H1 (cell line): ENCODE measurements at regions not wholly inside any gene's neighbourhood (a gene's known extent, or its start where the extent isn't known, plus 50 kb on each side); places are given as distances from the start of the nearest gene placed in this dataset.

Experiments used
- CTCF ChIA-PET: fragments of 300-600 bp; sonication (Branson Sonifier 250); formaldehyde crosslinking; loops from one replicate; lab custom pipeline; 2021; ENCODE audit not compliant: partially characterized antibody; lab: Charles Lee
- POLR2A ChIA-PET: fragments of 300-600 bp; sonication (Branson Sonifier 250); formaldehyde crosslinking; loops from one replicate; lab custom pipeline; 2021; ENCODE audit warnings: inconsistent platforms; ENCODE audit not compliant: partially characterized antibody; lab: Charles Lee
- DNase-seq, 2 experiments: peaks; one replicate each; pipeline versions ENCODE4 v3.0.0 to v3.0.0-alpha.2; 2010 to 2022; ENCODE audit warnings: low spot score in 2 of 2, low read depth in 1 of 2, mixed read lengths in 1 of 2
- FAIRE-seq: peaks from 2 replicates; lab custom pipeline; 2011; peaks lifted over from hg19 to GRCh38; lab: Jason Lieb, UNC
- H2AFZ ChIP-seq: 2 replicates; pipeline ENCODE4 v1.8.1; 2012; ENCODE audit warnings: low read length, inconsistent platforms
- H2AK5ac ChIP-seq: 2 replicates; pipeline ENCODE4 v1.6.1; 2013; ENCODE audit warnings: low read depth, low read length
- H2BK120ac ChIP-seq: replicated peaks from 2 replicates; pipeline ENCODE3; 2013; ENCODE audit warnings: low read depth, low read length, inconsistent platforms
- H2BK12ac ChIP-seq: 2 replicates; pipeline ENCODE4 v1.6.1; 2013; ENCODE audit warnings: low read depth, low read length
- H2BK15ac ChIP-seq: 2 replicates; pipeline ENCODE4 v1.6.1; 2013; ENCODE audit warnings: low read length
- H2BK20ac ChIP-seq: 2 replicates; pipeline ENCODE4 v1.6.1; 2013; ENCODE audit warnings: low read length
- H2BK5ac ChIP-seq: 2 replicates; pipeline ENCODE4 v1.6.1; 2013; ENCODE audit warnings: low read depth, low read length
- H3K14ac ChIP-seq: 2 replicates; pipeline ENCODE4 v1.6.1; 2013; ENCODE audit warnings: inconsistent platforms; ENCODE audit not compliant: insufficient read length
- H3K18ac ChIP-seq: 2 replicates; pipeline ENCODE4 v1.6.1; 2013; ENCODE audit warnings: low read length; ENCODE audit errors: extremely low read depth
- H3K23ac ChIP-seq: 2 replicates; pipeline ENCODE4 v1.6.1; 2013; ENCODE audit warnings: inconsistent platforms; ENCODE audit not compliant: insufficient read length
- H3K23me2 ChIP-seq: 2 replicates; pipeline ENCODE4 v1.6.1; 2013; ENCODE audit warnings: low read depth, low read length
- H3K27ac ChIP-seq: 2 replicates; pipeline ENCODE4 v1.6.1; 2011; ENCODE audit warnings: low read depth, low read length, inconsistent platforms
- H3K27me3 ChIP-seq, 4 experiments: replicated peaks in 1 of 4; 1 replicate in 1 of 4; 2 replicates in 3 of 4; pipeline versions ENCODE4 v1.6.1 to v1.8.1; 2011 to 2013; ENCODE audit warnings: low read length in 3 of 4, mild to moderate bottlenecking in 3 of 4, inconsistent platforms in 2 of 4, mixed read lengths in 2 of 4, moderate library complexity in 1 of 4; ENCODE audit not compliant: control insufficient read depth in 3 of 4, insufficient read depth in 3 of 4; ENCODE audit errors: extremely low read depth in 1 of 4
- H3K36me3 ChIP-seq, 4 experiments: 2 replicates each; pipeline versions ENCODE4 v1.6.1 to v1.8.1; 2011 to 2013; ENCODE audit warnings: mild to moderate bottlenecking in 4 of 4, low read length in 3 of 4, moderate library complexity in 2 of 4, control low read depth in 1 of 4, inconsistent platforms in 1 of 4; ENCODE audit not compliant: insufficient read depth in 4 of 4, control insufficient read depth in 2 of 4
- H3K4ac ChIP-seq: replicated peaks from 2 replicates; pipeline ENCODE3; 2013; ENCODE audit warnings: low read length, low read depth, mixed read lengths, inconsistent platforms; ENCODE audit not compliant: insufficient read length
- H3K4me1 ChIP-seq, 4 experiments: replicated peaks in 1 of 4; 1 replicate in 1 of 4; 2 replicates in 3 of 4; pipeline versions ENCODE4 v1.6.1 to v1.8.1; 2011 to 2013; ENCODE audit warnings: low read length in 3 of 4, inconsistent platforms in 2 of 4, mixed read lengths in 1 of 4; ENCODE audit not compliant: insufficient read depth in 4 of 4, control insufficient read depth in 3 of 4
- H3K4me2 ChIP-seq, 2 experiments: 2 replicates each; pipeline versions ENCODE4 v1.6.1 to v1.8.1; 2011 to 2013; ENCODE audit warnings: low read depth in 2 of 2, low read length in 2 of 2, control low read depth in 1 of 2, inconsistent platforms in 1 of 2, mild to moderate bottlenecking in 1 of 2; ENCODE audit not compliant: insufficient read depth in 1 of 2
- H3K4me3 ChIP-seq, 4 experiments: fragments of 200-600, 300-600 bp in 1 of 4; sonication (generic), shearing (Covaris generic), sonication (Bioruptor Twin) in 1 of 4; 2 replicates each; pipeline versions ENCODE4 v1.5.1 to v1.8.1; 2011 to 2016; ENCODE audit warnings: low read length in 4 of 4, low read depth in 3 of 4, control low read depth in 2 of 4, inconsistent platforms in 2 of 4, mild to moderate bottlenecking in 2 of 4, mixed read lengths in 1 of 4, moderate library complexity in 1 of 4; ENCODE audit not compliant: insufficient read depth in 2 of 4; ENCODE audit errors: extremely low read depth in 1 of 4
- H3K56ac ChIP-seq: replicated peaks from 2 replicates; pipeline ENCODE3; 2013; ENCODE audit warnings: low read depth, mild to moderate bottlenecking, mixed read lengths, low read length, inconsistent platforms; ENCODE audit not compliant: insufficient read length
- H3K79me1 ChIP-seq: 2 replicates; pipeline ENCODE4 v1.6.1; 2013; ENCODE audit warnings: low read depth, low read length, control low read depth
- H3K79me2 ChIP-seq, 2 experiments: 2 replicates each; pipeline versions ENCODE4 v1.6.1 to v1.8.1; 2012 to 2013; ENCODE audit warnings: low read length in 2 of 2, mild to moderate bottlenecking in 2 of 2, inconsistent platforms in 1 of 2; ENCODE audit not compliant: insufficient read depth in 2 of 2, control insufficient read depth in 1 of 2
- H3K9ac ChIP-seq, 4 experiments: replicated peaks in 1 of 4; 1 replicate in 1 of 4; 2 replicates in 3 of 4; pipeline versions ENCODE4 v1.6.1 to v1.8.1; 2011 to 2013; ENCODE audit warnings: low read depth in 3 of 4, low read length in 3 of 4, control low read depth in 2 of 4, mild to moderate bottlenecking in 2 of 4, moderate library complexity in 2 of 4, inconsistent platforms in 1 of 4; ENCODE audit errors: extremely low read depth in 1 of 4
- H3K9me3 ChIP-seq, 2 experiments: 2 replicates each; pipeline versions ENCODE4 v1.6.1 to v1.8.1; 2012 to 2013; ENCODE audit warnings: mild to moderate bottlenecking in 2 of 2, moderate library complexity in 2 of 2, control low read depth in 1 of 2, inconsistent platforms in 1 of 2, low read depth in 1 of 2, low read length in 1 of 2, mixed read lengths in 1 of 2; ENCODE audit not compliant: insufficient read depth in 2 of 2
- H4K20me1 ChIP-seq, 2 experiments: replicated peaks in 1 of 2; 2 replicates each; pipeline versions ENCODE3 to v1.8.1; 2011 to 2013; ENCODE audit warnings: inconsistent platforms in 2 of 2, low read length in 2 of 2, mild to moderate bottlenecking in 1 of 2; ENCODE audit not compliant: insufficient read depth in 2 of 2, control insufficient read depth in 1 of 2
- H4K5ac ChIP-seq: 2 replicates; pipeline ENCODE4 v1.6.1; 2013; ENCODE audit warnings: low read length, low read depth, mixed read lengths, inconsistent platforms; ENCODE audit not compliant: insufficient read length
- H4K8ac ChIP-seq: 2 replicates; pipeline ENCODE4 v1.8.0; 2013; ENCODE audit warnings: mild to moderate bottlenecking, moderate library complexity, low read length, inconsistent platforms; ENCODE audit not compliant: insufficient read depth; ENCODE audit errors: extremely low read depth
- H4K91ac ChIP-seq: replicated peaks from 2 replicates; pipeline ENCODE3; 2013; ENCODE audit warnings: low read length, mixed read lengths, inconsistent platforms; ENCODE audit not compliant: insufficient read length
- BACH1 ChIP-seq: IDR thresholded peaks from 2 replicates; pipeline ENCODE4 v1.6.1; 2012; ENCODE audit warnings: low read length, improper control_type of control experiment
- KDM1A ChIP-seq: fragments of 200-600, 300-600 bp; sonication (generic); IDR thresholded peaks from 2 replicates; pipeline ENCODE4 v1.7.1; 2016; ENCODE audit warnings: mild to moderate bottlenecking, low read length, borderline replicate concordance
- MAFK ChIP-seq: IDR thresholded peaks from 2 replicates; pipeline ENCODE4 v1.6.1; 2012; ENCODE audit warnings: low read depth, mild to moderate bottlenecking, improper control_type of control experiment, low read length
- NRF1 ChIP-seq: IDR thresholded peaks from 2 replicates; pipeline ENCODE4 v1.6.1; 2011; ENCODE audit warnings: mild to moderate bottlenecking, low read depth, low read length, improper control_type of control experiment
- SUZ12 ChIP-seq: fragments of 200-600 bp; sonication (generic); IDR thresholded peaks from 2 replicates; pipeline ENCODE4 v1.6.1; 2012; ENCODE audit warnings: mild to moderate bottlenecking, inconsistent platforms, low read length, moderate library complexity, mixed read lengths
- TAF7 ChIP-seq: optimal IDR thresholded peaks from 2 replicates; pipeline ENCODE3; 2011; ENCODE audit warnings: low read depth, mild to moderate bottlenecking, inconsistent platforms, low read length, moderate library complexity, borderline replicate concordance
- TCF12 ChIP-seq: IDR thresholded peaks from 2 replicates; pipeline ENCODE4 v1.6.1; 2011; ENCODE audit warnings: low read depth, mild to moderate bottlenecking, low read length
- YY1 ChIP-seq: IDR thresholded peaks from 2 replicates; pipeline ENCODE4 v1.6.1; 2011; ENCODE audit warnings: low read depth, mild to moderate bottlenecking, low read length
- WGBS, 2 experiments: shearing (Covaris generic) in 1 of 2; methylation state at CpG; one replicate each; pipeline versions ENCODE4 v1.1.6 to v1.1.7; 2013 to 2015; ENCODE audit warnings: low lambda C conversion rate in 2 of 2, mixed read lengths in 2 of 2, inconsistent platforms in 1 of 2, low coverage in 1 of 2, missing lambda C conversion rate in 1 of 2; ENCODE audit not compliant: insufficient replicate concordance in 2 of 2, insufficient coverage in 1 of 2, insufficient read length in 1 of 2; ENCODE audit errors: extremely low coverage in 1 of 2, missing lambda C conversion rate in 1 of 2; 5-methylcytosine and 5-hydroxymethylcytosine counted together
- TF ChIP-seq, protein P1 (sequence below): IDR thresholded peaks from 2 replicates; pipeline ENCODE4 v1.6.1; 2012; ENCODE audit warnings: inconsistent platforms
- TF ChIP-seq, protein P2 (sequence below): IDR thresholded peaks from 2 replicates; pipeline ENCODE4 v1.6.1; 2012; ENCODE audit warnings: inconsistent platforms

- POLR2A ChIA-PET = no interaction called here
- Histone ChIP-seq H4K5ac (no peak overlapping the region), H2AFZ (no peak overlapping the region), H3K18ac (no peak overlapping the region), H3K4me3 (no peak overlapping the region), H3K23ac (no peak overlapping the region), H3K14ac (no peak overlapping the region), H3K9me3 (no peaks in the 10 kb centered on the region), H2BK5ac (no peak overlapping the region), H3K56ac (no peak overlapping the region), H3K79me2 (no peaks in the 10 kb centered on the region), H4K8ac (no peak overlapping the region), H3K4me1 (peaks cover 0 to 4% (median 0%) of the 10 kb centered on the region in 4 experiments; a peak in 1 of 7 replicates), H3K23me2 (no peaks in the 10 kb centered on the region), H2BK12ac (no peak overlapping the region), H4K91ac (no peak overlapping the region), H2BK20ac (no peak overlapping the region), H3K4me2 (no peak overlapping the region), H2BK15ac (no peak overlapping the region), H2AK5ac (no peak overlapping the region), H4K20me1 (no peaks in the 10 kb centered on the region), H3K79me1 (no peaks in the 10 kb centered on the region), H3K27ac (no peak overlapping the region), H2BK120ac (no peak overlapping the region), H3K4ac (no peak overlapping the region), H3K36me3 (no peaks in the 10 kb centered on the region), H3K9ac (no peak overlapping the region), H3K27me3 (no peaks in the 10 kb centered on the region)
- TF ChIP-seq NRF1 (no peak), TAF7 (no peak), MAFK (no peak), TCF12 (no peak), KDM1A (no peak), BACH1 (no peak), SUZ12 (no peak), YY1 (no peak)
- TF ChIP-seq, protein P1, sequence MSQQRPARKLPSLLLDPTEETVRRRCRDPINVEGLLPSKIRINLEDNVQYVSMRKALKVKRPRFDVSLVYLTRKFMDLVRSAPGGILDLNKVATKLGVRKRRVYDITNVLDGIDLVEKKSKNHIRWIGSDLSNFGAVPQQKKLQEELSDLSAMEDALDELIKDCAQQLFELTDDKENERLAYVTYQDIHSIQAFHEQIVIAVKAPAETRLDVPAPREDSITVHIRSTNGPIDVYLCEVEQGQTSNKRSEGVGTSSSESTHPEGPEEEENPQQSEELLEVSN = no peak
- TF ChIP-seq, protein P2, sequence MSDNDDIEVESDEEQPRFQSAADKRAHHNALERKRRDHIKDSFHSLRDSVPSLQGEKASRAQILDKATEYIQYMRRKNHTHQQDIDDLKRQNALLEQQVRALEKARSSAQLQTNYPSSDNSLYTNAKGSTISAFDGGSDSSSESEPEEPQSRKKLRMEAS = no peak
- CTCF ChIA-PET = no interaction called here
- 96% methylated on average over 2 of the region's 2 CpGs; no CpG with 5 or more reads in 1 of the 2 experiments for WGBS, 2 experiments
- FAIRE-seq (no peak), DNase-seq (no peak)
Measured at GRCh38 chr5:117191251-117191650, 616.6 kb upstream of the SEMA6A start.
